ENCODE measurements at regions not wholly inside any gene's neighbourhood (a gene's known extent, or its start where the extent isn't known, plus 50 kb on each side); places are given as distances from the start of the nearest gene placed in this dataset.

DNA sequence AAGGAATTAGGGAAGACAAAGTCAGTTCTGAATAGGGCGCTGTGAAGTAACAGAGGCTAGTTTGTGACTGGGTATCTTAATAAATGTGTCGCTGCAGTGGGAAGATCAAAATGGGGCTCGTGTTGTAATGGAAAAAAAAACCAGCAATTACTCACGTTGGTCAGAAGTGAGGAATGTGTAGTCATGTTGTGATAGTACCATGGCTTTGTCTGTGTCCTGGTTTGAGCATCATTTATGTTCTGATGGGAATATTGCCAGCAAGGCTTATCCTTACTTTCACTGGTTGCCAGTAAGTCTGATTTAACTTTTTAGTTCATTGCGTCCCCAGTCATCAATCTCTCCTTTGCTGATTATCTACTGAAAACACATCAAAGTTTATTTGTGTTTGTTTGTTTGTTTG lies 467.6 kb downstream of the NYAP2 start:
- TF ChIP-seq CTCF (IDR thresholded peaks at IDR 0.05) (no peak), POLR2A (IDR thresholded peaks at IDR 0.05) (no peak)
